ENCODE measurements at regions not wholly inside any gene's neighbourhood (a gene's known extent, or its start where the extent isn't known, plus 50 kb on each side); places are given as distances from the start of the nearest gene placed in this dataset.

- ChIA-PET CTCF (no interaction called here), POLR2A (ENCODE audit: low non-redundant PET) (no interaction called here)
- no TSS peak for BruUV-seq (replicated peaks)
- TF ChIP-seq, protein P1, sequence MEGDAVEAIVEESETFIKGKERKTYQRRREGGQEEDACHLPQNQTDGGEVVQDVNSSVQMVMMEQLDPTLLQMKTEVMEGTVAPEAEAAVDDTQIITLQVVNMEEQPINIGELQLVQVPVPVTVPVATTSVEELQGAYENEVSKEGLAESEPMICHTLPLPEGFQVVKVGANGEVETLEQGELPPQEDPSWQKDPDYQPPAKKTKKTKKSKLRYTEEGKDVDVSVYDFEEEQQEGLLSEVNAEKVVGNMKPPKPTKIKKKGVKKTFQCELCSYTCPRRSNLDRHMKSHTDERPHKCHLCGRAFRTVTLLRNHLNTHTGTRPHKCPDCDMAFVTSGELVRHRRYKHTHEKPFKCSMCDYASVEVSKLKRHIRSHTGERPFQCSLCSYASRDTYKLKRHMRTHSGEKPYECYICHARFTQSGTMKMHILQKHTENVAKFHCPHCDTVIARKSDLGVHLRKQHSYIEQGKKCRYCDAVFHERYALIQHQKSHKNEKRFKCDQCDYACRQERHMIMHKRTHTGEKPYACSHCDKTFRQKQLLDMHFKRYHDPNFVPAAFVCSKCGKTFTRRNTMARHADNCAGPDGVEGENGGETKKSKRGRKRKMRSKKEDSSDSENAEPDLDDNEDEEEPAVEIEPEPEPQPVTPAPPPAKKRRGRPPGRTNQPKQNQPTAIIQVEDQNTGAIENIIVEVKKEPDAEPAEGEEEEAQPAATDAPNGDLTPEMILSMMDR (conservative IDR thresholded peaks at IDR 0.05; ENCODE audit: low read depth, low read length), result no peak
- no peak for TF ChIP-seq EZH2 (IDR thresholded peaks at IDR 0.05; ENCODE audit: borderline replicate concordance, low read depth, low read length, poor library complexity, severe bottlenecking)
- intact Hi-C loops (cut with micrococcal nuclease; ENCODE audit: unreplicated experiment), result no loop called here
- DNase-seq (ENCODE audit: low spot score), result no peak
- Histone ChIP-seq H3K27me3 (replicated peaks; ENCODE audit: insufficient read depth, low read depth, low read length, poor library complexity) (no peaks in the 10 kb centered on the region), H3K36me3 (ENCODE audit: insufficient read depth, low read length, poor library complexity, severe bottlenecking) (no peaks in the 10 kb centered on the region), H3K9me3 (ENCODE audit: low read depth, low read length, poor library complexity, severe bottlenecking) (no peaks in the 10 kb centered on the region), H3K4me1 (ENCODE audit: insufficient read depth, low read length, poor library complexity, severe bottlenecking) (no peaks in the 10 kb centered on the region), H3K27ac (ENCODE audit: low read depth, low read length, poor library complexity, severe bottlenecking) (no peak overlapping the region), H3K4me3 (ENCODE audit: low read depth, low read length, poor library complexity, severe bottlenecking) (no peak overlapping the region)
These were observed 77.9 kb upstream of the PRR23C start for GRCh38 chr3:139122612-139123011.

DNA sequence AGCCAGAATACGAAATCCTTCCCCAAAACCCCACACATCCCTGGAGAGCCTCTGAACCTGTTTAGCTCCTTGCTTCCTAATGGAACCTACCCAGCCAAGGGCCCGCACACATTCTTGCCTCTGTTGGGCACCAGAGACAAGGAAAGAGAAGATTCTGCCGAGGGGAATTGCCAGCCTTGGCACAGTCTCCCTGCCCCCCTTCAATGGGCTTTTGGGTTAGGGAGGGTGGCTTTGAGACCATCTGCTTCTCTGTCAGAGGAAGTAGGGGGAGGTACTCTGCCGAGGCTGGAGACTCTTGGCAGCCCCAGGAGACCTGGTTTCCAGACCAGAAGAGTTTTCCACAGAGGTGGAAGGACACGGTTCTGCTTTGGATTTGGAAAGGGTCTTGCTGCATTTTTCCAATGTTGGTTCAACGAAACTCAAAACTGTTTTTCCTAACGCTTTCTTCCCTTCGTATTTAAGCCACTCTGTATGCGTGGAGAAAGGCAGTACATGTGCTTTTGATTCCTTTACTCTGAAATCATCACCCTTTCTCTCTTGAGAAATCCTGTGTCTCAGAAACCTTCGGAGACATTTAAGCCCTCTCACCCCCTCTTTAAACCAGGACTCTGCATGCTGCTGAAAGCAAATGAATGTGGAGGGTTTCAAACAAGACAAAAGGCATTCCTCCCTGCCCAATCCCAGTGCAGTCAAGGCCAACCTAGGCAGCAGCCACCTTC is 78.8 kb upstream of the PRR23C start:
- no peak overlapping the region for H3K27ac ChIP-seq (ENCODE audit: low read depth, low read length, poor library complexity, severe bottlenecking)
- H3K4me1 ChIP-seq (ENCODE audit: insufficient read depth, low read length, poor library complexity, severe bottlenecking), result no peaks in the 10 kb centered on the region
- DNase-seq (ENCODE audit: low spot score), result no peak
- no peaks in the 10 kb centered on the region for H3K9me3 ChIP-seq (ENCODE audit: low read depth, low read length, poor library complexity, severe bottlenecking)
- TF ChIP-seq, protein P1 (conservative IDR thresholded peaks at IDR 0.05; ENCODE audit: low read depth, low read length), result no peak
- no peak for TF ChIP-seq EZH2 (IDR thresholded peaks at IDR 0.05; ENCODE audit: borderline replicate concordance, low read depth, low read length, poor library complexity, severe bottlenecking)
- H3K36me3 ChIP-seq (ENCODE audit: insufficient read depth, low read length, poor library complexity, severe bottlenecking), result no peaks in the 10 kb centered on the region
- H3K27me3 ChIP-seq (replicated peaks; ENCODE audit: insufficient read depth, low read depth, low read length, poor library complexity), result no peaks in the 10 kb centered on the region
- intact Hi-C loops (cut with micrococcal nuclease; ENCODE audit: unreplicated experiment), result no loop called here
- ChIA-PET POLR2A (ENCODE audit: low non-redundant PET) (no interaction called here), CTCF (no interaction called here)
- H3K4me3 ChIP-seq (ENCODE audit: low read depth, low read length, poor library complexity, severe bottlenecking), result no peak overlapping the region
- BruUV-seq (replicated peaks), result no TSS peak

GRCh38 chr3:139124197-139124596 is 79.5 kb upstream of the PRR23C start:
- no peak for TF ChIP-seq EZH2 (IDR thresholded peaks at IDR 0.05; ENCODE audit: borderline replicate concordance, low read depth, low read length, poor library complexity, severe bottlenecking)
- TF ChIP-seq, protein P1 (conservative IDR thresholded peaks at IDR 0.05; ENCODE audit: low read depth, low read length), result no peak
- H3K4me1 ChIP-seq (ENCODE audit: insufficient read depth, low read length, poor library complexity, severe bottlenecking), result no peaks in the 10 kb centered on the region
- intact Hi-C loops (cut with micrococcal nuclease; ENCODE audit: unreplicated experiment), result no loop called here
- no peak overlapping the region for H3K27ac ChIP-seq (ENCODE audit: low read depth, low read length, poor library complexity, severe bottlenecking)
- H3K27me3 ChIP-seq (replicated peaks; ENCODE audit: insufficient read depth, low read depth, low read length, poor library complexity), result no peaks in the 10 kb centered on the region
- POLR2A ChIA-PET (ENCODE audit: low non-redundant PET), result no interaction called here
- CTCF ChIA-PET, result no interaction called here
- no peak overlapping the region for H3K4me3 ChIP-seq (ENCODE audit: low read depth, low read length, poor library complexity, severe bottlenecking)
- BruUV-seq (replicated peaks), result no TSS peak
- no peaks in the 10 kb centered on the region for H3K9me3 ChIP-seq (ENCODE audit: low read depth, low read length, poor library complexity, severe bottlenecking)
- DNase-seq (ENCODE audit: low spot score), result no peak
- H3K36me3 ChIP-seq (ENCODE audit: insufficient read depth, low read length, poor library complexity, severe bottlenecking), result no peaks in the 10 kb centered on the region

Data from A673 (cell line).